Kidney glomerular epithelial cell (primary cell): ENCODE measurements at regions not wholly inside any gene's neighbourhood (a gene's known extent, or its start where the extent isn't known, plus 50 kb on each side); places are given as distances from the start of the nearest gene placed in this dataset.
A peak's percentile ranks its signal among the peaks of the same experiment; 100 is the strongest.
"Not testable (repeated sequence)": the region's sequence is repeated elsewhere in the genome, so short reads cannot be mapped to it uniquely, and the experiment has no call there.

Experiments used
- DNase-seq: peaks from one replicate; lab custom pipeline; 2025; lab: John Stamatoyannopoulos, UW

- DNase-seq, result not testable (repeated sequence)
Measured at GRCh38 chr13:21261487-21262216, 85.2 kb downstream of the MRPL57 start.

DNA sequence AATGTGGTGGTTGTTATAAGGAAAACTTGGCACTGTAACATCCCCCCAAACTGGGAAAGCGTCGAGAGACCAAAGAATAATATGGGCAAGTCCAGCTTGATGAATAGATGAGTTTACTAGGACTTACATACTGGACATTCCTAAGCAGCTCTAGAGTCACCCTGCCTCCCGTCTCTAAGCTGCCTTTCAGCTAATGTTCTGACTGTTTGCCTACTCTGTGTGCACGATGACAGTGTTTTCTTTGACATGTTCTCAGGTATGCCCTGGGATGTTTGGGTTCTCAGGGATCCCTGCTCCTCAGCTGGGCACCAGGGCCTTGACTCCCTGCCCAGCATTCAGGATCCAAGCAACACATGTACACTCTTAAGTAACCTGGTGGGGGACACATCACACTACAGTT lies 87.5 kb downstream of the MRPL57 start:
- DNase-seq, result not testable (repeated sequence)

DNA sequence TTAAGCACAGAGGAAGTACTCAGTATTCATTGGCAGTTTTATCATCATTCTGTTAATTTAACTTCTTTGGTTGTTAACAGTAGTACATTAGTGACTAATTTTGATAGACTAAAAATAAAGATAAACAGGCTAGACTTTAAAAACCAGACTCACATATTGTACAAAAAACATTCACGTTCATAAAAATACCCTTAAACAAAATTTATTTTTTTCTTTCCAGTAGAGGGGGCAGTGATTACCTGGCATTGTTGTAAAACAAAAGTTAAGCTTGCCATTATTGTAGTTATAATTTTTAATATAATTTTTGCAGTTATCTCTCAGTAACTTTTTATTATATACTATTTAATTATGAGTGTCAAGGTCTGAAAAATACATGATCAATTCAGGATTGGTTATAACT lies 92.0 kb downstream of the MRPL57 start:
- DNase-seq, result not testable (repeated sequence)

- DNase-seq, result not testable (repeated sequence)
Measured at GRCh38 chr13:21272439-21272838, 96.0 kb downstream of the MRPL57 start.

- DNase-seq, result not testable (repeated sequence)
Measured at GRCh38 chr13:21274457-21274856, 98.0 kb downstream of the MRPL57 start.

- DNase-seq, result no peak
Measured at GRCh38 chr13:21282065-21282464, 105.6 kb downstream of the MRPL57 start.

- DNase-seq, result no peak
Measured at GRCh38 chr13:21287331-21287907, 111.0 kb downstream of the MRPL57 start.

GRCh38 chr13:21289475-21289874 lies 113.0 kb downstream of the MRPL57 start:
- DNase-seq, result no peak

DNA sequence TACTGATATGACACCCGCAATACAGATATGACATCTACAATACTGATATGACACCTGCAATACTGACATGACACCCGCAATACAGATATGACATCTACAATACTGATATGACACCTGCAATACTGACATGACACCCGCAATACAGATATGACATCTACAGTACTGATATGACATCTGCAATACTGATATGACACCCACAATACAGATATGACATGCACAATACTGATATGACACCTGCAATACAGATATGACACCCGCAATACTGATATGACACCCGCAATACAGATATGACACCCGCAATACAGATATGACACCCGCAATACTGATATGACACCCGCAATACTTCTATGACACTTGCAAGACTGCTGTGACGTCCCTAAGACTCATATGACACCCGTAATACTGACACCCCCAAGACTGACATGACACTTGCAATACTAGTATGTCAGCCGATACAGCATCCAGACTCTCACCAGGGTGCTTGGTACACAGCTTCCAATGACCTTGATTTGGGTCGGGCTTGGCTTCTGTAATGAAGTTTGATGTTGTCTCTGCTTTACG lies 114.1 kb downstream of the MRPL57 start:
- not testable (repeated sequence) for DNase-seq

GRCh38 chr13:21291840-21292239 lies 115.4 kb downstream of the MRPL57 start:
- DNase-seq, result no peak

GRCh38 chr13:21296991-21297390 lies 120.5 kb downstream of the MRPL57 start:
- peak; percentile 50 for DNase-seq

GRCh38 chr13:21297447-21297846 lies 121.0 kb downstream of the MRPL57 start:
- DNase-seq, result no peak

DNA sequence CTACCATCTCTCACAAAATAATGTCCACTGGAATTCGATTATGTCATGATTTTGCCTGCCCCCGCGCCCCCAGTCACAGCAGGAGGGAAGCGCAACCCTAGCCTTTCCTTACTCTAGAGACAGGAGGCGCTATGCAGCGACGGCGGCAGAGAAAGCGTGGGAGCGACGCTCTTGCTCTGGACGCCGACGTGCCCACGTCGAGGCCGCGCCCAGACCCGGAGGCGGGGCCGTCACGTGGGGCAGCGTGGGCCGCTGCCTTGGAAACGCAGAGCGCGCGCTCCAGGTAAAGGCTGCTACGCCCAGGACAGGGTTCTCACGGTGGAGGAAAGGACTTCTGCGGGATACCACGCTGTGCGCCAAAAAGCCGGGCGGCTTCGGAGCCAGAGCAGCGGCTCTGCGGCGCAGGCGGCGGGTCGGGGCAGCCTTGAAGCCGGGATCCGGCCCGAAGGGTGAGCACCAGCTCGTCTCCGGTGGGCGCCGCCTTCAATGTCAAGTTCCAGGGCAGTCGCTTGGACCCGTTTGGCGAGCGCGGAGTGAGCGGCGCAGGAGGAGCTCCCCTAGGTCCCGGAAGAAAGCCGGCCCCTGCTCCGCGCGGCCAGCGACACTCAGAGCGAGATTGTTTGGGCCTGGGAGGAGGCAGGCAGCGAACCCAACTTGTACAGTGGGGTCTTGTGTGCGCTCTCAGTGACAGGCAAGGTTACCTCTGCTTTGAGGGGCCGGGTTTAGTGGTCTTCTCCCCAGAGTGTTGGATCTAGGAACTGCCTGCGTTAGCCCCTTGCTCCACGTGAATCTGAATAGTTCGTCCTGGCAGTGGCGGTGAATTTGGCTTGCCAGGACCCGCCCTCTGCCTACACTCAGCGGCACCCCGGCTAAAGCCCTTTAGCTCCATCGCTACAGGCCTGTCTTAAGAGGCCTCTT lies 121.7 kb downstream of the MRPL57 start:
- peak; percentile 85 for DNase-seq

- no peak for DNase-seq
Measured at GRCh38 chr13:21304256-21304655, 127.8 kb downstream of the MRPL57 start.

DNA sequence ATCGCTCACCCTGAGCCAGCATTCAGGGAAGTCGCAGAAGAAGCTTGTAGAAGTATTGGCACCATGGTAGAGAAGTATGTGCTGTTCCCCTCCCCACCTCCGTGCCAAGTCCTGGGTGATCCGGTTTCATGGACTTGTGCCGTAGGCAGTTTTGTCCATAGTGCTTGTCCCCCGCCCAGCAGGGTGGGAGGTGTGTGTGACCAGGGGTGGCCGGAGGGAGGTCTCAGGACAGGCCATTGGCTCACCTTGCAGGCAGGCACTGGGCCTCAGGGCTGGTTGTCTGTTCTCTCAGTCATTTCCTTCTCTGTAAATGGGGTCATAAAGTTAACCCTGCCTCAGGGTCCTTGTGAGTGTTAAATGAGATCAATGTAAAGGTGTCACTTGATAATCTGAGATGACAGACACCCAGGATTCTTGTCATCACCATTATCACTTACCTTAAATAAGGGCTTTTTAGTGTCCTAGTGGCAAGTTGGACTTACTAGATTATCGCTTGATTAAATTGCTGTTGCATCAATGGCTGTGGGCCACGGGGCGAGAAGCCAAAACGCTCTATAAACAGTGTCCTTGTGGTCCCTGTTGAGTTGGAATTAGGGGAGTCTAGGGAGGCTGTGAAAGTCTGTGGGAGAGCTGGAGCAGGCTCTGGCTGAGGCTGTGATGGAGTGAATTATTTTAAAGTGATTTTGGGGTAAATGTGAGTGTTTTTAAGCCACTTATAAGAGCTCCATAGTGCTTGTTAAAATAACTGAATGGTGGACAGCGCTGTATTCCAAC lies 130.0 kb downstream of the MRPL57 start:
- not testable (repeated sequence) for DNase-seq

DNA sequence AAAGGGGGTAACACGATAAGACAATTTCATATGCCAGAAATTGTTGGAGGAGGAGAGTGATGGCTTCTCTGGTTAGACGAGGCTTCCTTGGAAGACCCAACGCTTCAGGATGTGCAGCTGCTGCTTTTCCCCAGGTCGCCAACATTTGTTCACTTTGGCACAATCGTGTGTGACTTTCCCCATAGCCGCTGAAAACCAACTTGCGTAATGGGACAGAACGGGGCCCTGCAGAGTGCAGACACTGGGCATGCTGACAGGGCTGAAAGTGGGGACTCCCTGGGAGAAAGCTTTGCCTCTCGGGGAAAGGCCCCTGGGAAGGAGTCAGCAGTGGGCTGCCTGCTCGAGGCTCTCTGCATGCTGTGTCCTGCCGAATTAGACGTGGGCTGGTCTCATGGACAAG lies 130.7 kb downstream of the MRPL57 start:
- not testable (repeated sequence) for DNase-seq

DNA sequence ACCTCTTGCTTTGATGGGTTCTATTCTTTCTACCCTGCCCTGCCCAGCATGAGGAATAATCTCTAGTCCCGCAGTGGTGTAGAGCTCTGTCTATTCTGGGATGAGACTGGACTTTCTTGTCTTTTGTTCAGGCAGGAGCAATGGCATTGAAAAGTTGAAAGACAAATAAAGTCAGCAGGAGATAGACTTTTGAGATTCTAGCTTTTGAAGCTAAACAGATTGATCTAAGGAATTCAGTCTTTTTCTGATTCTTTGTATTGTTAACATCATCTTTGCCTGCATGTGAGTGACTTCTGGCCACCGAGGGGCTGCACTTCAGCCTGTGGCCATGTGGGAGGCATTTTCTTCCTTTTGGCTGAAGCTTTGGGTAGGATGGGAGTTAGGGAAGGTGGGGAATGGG lies 132.4 kb downstream of the MRPL57 start:
- no peak for DNase-seq

DNA sequence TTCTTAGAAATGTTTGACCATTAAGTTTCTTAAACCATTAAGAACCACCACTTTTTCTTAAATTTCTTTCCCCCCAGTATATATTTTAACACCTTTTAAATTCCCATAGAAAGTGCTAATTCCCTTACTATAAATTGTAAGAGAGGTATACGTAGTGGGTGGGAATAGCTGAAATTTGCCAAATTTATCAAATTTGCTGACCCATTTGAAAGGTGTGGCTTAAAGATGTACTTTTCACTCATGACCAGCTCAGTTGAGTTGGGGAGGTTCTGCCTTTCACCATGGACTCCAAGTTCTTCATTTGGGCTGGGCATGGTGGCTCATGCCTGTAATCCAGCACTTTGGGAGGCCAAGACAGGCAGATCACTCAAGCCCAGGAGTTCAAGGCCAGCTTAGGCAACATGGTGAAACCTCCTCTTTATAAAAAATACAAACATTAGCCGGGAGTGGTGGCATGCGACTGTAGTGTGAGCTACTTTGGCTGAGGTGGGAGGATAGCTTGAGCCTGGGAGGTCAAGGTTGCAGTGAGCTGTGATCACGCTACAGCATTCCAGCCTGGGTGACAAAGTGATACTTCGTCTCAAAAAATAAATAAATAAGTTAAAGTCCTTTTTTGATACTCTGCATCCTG lies 133.2 kb downstream of the MRPL57 start:
- DNase-seq, result no peak

DNA sequence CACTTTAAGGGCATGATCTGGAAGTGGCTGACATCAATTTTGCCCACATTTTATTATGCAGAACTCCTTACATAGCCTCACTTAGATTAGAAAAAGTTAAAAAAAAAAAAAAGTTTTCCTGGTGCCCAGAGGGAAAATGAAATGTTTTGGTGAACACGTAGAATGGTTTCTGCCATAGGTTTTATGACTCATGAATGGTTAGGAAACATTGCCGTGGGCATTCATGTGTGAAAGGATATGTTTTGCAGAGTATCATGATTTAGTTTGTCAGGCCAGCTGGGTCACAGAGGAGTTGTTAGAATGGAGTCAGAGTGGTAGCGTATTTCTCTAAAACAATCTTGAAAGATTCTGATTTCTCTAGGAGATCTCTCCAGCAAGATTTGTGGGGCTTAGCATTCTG lies 133.8 kb downstream of the MRPL57 start:
- no peak for DNase-seq

DNA sequence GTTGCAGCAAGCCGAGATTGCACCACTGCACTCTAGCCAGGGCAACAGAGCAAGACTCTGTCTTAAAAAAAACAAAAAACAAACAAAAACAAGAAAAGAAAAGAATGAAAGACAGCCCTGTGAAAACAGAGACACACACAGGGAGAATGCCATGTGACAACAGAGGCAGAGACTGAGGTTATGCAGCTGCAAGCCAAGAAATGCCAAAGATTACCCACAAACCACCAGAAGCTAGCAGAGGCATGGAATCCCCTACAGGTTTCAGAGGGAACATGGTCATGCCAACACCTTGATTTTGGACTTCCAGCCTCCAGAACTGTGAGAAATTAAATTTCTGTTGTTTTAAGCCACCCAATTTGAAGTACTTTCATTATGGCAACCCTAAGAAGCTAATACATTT lies 138.5 kb downstream of the MRPL57 start:
- DNase-seq, result not testable (repeated sequence)

GRCh38 chr13:21316376-21316775 lies 139.9 kb downstream of the MRPL57 start:
- DNase-seq, result no peak
